HepG2 (cell line): ENCODE measurements at regions not wholly inside any gene's neighbourhood (a gene's known extent, or its start where the extent isn't known, plus 50 kb on each side); places are given as distances from the start of the nearest gene placed in this dataset.

ENCODE experiments used
- ATAC-seq: fragments of 200-7000 bp; cut with Tn5 transposase; 3 replicates; pipeline ENCODE4 v1.9.1; 2020; ENCODE audit warnings: mild to moderate bottlenecking, moderate library complexity
- BruUV-seq: library from RNA; stranded (reverse); fragments of 400-500 nt; replicated peaks from 2 replicates; lab custom pipeline; 2021; lab: Mats Ljungman, UMichigan
- CTCF ChIA-PET: fragments of 300-600 bp; formaldehyde crosslinking; extraction: SDS; loops from one replicate; lab custom pipeline; 2021; ENCODE audit warnings: low total read pairs, inconsistent platforms, low intra/inter-chr PET ratio; lab: Yijun Ruan, JAX
- POLR2A ChIA-PET: fragments of 350-600 bp; sonication (Branson Sonifier 250); formaldehyde crosslinking; loops from one replicate; lab custom pipeline; 2020; ENCODE audit warnings: antibody characterized with exemption, inconsistent platforms; lab: Yijun Ruan, JAX
- DNase-seq: peaks from one replicate; pipeline ENCODE4 v3.0.0-alpha.2; 2015; ENCODE audit warnings: low spot score
- FAIRE-seq: peaks from 3 replicates; lab custom pipeline; 2011; peaks lifted over from hg19 to GRCh38; lab: Jason Lieb, UNC
- H2AFZ ChIP-seq: one replicate; pipeline ENCODE4 v1.6.1; 2011; ENCODE audit warnings: low read length, inconsistent platforms
- H3K27ac ChIP-seq: fragments of 300-600 bp; 3 replicates; pipeline ENCODE4 v1.8.0; 2011; ENCODE audit warnings: mixed run types, mild to moderate bottlenecking, mixed read lengths, low read length, inconsistent platforms; ENCODE audit not compliant: insufficient read depth; ENCODE audit errors: extremely low read length
- H3K27me3 ChIP-seq, 2 experiments: fragments of 200-600 bp in 1 of 2; 2 replicates in 1 of 2; 3 replicates in 1 of 2; pipeline versions ENCODE4 v1.6.0 to v1.8.0; 2011; ENCODE audit warnings: low read length in 2 of 2, mild to moderate bottlenecking in 2 of 2, moderate library complexity in 2 of 2, inconsistent platforms in 1 of 2; ENCODE audit not compliant: insufficient read depth in 2 of 2, control insufficient read depth in 1 of 2
- H3K36me3 ChIP-seq, 2 experiments: fragments of 200-600 bp in 1 of 2; replicated peaks in 1 of 2; 2 replicates in 1 of 2; 3 replicates in 1 of 2; pipeline versions ENCODE4 v1.5.1 to v1.8.0; 2011; ENCODE audit warnings: low read length in 2 of 2, inconsistent platforms in 1 of 2; ENCODE audit not compliant: insufficient read depth in 2 of 2, control insufficient read depth in 1 of 2
- H3K4me1 ChIP-seq: 2 replicates; pipeline ENCODE4 v1.5.1; 2012; ENCODE audit warnings: low read length, inconsistent platforms; ENCODE audit not compliant: insufficient read depth
- H3K4me2 ChIP-seq: 2 replicates; pipeline ENCODE4 v1.6.0; 2011; ENCODE audit warnings: low read depth, low read length, inconsistent platforms
- H3K4me3 ChIP-seq, 3 experiments: fragments of 200-600 bp in 1 of 3; sonication (generic), shearing (Covaris generic) in 1 of 3; replicated peaks in 1 of 3; 2 replicates each; pipeline ENCODE4 v1.5.1; 2011 to 2016; ENCODE audit warnings: low read length in 3 of 3, inconsistent platforms in 2 of 3, low read depth in 2 of 3, mild to moderate bottlenecking in 2 of 3, control low read depth in 1 of 3, mixed read lengths in 1 of 3; ENCODE audit not compliant: insufficient read depth in 1 of 3
- H3K79me2 ChIP-seq: one replicate; pipeline ENCODE4 v1.6.1; 2011; ENCODE audit warnings: low read length, inconsistent platforms; ENCODE audit not compliant: insufficient read depth
- H3K9ac ChIP-seq: 2 replicates; pipeline ENCODE4 v1.6.0; 2011; ENCODE audit warnings: mild to moderate bottlenecking, low read depth, low read length, inconsistent platforms; ENCODE audit not compliant: insufficient read depth
- H3K9me3 ChIP-seq: 2 replicates; pipeline ENCODE4 v1.5.1; 2012; ENCODE audit warnings: mild to moderate bottlenecking, low read length
- H4K20me1 ChIP-seq: 2 replicates; pipeline ENCODE4 v1.6.0; 2011; ENCODE audit warnings: inconsistent platforms, mild to moderate bottlenecking, low read length, moderate library complexity; ENCODE audit not compliant: insufficient read depth
- HOXD1 ChIP-seq: sonication (generic); formaldehyde crosslinking; IDR thresholded peaks from 2 replicates; pipeline ENCODE4 v1.5.0; 2020; ENCODE audit warnings: missing genetic modification reagents
- KMT2A ChIP-seq: sonication (generic); formaldehyde crosslinking; IDR thresholded peaks from 2 replicates; pipeline ENCODE4 v1.4.0; 2020; ENCODE audit warnings: missing genetic modification reagents
- LCORL ChIP-seq, 2 experiments: fragments of 450-650 bp in 1 of 2; sonication (generic) in 1 of 2; formaldehyde crosslinking in 1 of 2; IDR thresholded peaks; 2 replicates each; pipeline versions ENCODE4 v1.5.0 to v1.6.1; 2017 to 2020; ENCODE audit warnings: antibody characterized with exemption in 1 of 2, missing genetic modification reagents in 1 of 2
- NPAS2 ChIP-seq: sonication (generic); formaldehyde crosslinking; IDR thresholded peaks from 2 replicates; pipeline ENCODE4 v1.8.0; 2022; ENCODE audit warnings: mild to moderate bottlenecking, missing genetic modification reagents, borderline replicate concordance
- SMC3 ChIP-seq: IDR thresholded peaks from 2 replicates; pipeline ENCODE4 v1.6.1; 2011; ENCODE audit warnings: low read length, improper control_type of control experiment
- TBP ChIP-seq: sonication (generic); formaldehyde crosslinking; IDR thresholded peaks from 2 replicates; pipeline ENCODE4 v1.5.0; 2020; ENCODE audit warnings: missing genetic modification reagents
- WGBS: methylation state at CpG from one replicate; pipeline ENCODE4 v1.1.6; 2017; ENCODE audit warnings: low lambda C conversion rate; 5-methylcytosine and 5-hydroxymethylcytosine counted together
- in situ Hi-C: cut with HindIII; loops from 2 replicates; pipeline ENCODE4 v1.10.0; 2017; ENCODE audit warnings: low pct_unique_long_range_greater_than_20kb; ENCODE audit not compliant: extremely low pct_ligation_motif_present
- intact Hi-C: fragments of 100-400 bp; cut with micrococcal nuclease; formaldehyde crosslinking; loops from one replicate; pipeline ENCODE4 v1.10.0; 2022; ENCODE audit not compliant: unreplicated experiment
- TF ChIP-seq, protein P1 (sequence below): sonication (generic); formaldehyde crosslinking; IDR thresholded peaks from 2 replicates; pipeline ENCODE4 v1.8.0; 2022; ENCODE audit warnings: missing genetic modification reagents, mild to moderate bottlenecking, borderline replicate concordance
- TF ChIP-seq, protein P2 (sequence below): sonication (generic); formaldehyde crosslinking; IDR thresholded peaks from 2 replicates; pipeline ENCODE4 v1.5.0; 2020; ENCODE audit warnings: missing genetic modification reagents, mild to moderate bottlenecking, borderline replicate concordance
- TF ChIP-seq, protein P3 (sequence below): sonication (generic); formaldehyde crosslinking; IDR thresholded peaks from 2 replicates; pipeline ENCODE4 v1.5.1; 2020; ENCODE audit warnings: missing genetic modification reagents, mild to moderate bottlenecking, borderline replicate concordance
- TF ChIP-seq, protein P4 (sequence below): IDR thresholded peaks from 2 replicates; pipeline ENCODE4 v1.6.1; 2016; ENCODE audit warnings: low read depth, control low read depth

DNA sequence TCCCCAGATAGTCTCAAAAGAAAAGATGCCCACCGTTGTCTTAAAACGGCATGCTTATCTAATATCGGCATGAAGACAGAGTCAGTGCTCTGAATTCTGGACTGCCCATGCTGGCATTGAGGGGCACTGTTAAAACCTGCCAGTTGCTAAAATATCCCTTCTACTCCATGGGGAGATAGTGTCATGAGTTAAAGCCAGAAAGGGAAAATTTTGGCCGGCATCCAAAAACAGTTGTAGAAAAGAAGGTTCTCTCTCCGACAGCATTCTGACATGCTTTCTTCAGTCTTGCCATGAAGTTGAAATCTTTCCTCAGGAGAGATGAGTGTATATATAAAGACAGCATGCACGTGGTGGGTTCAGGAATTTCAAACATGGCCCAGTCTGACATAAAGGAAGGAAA is 401.3 kb upstream of the PIK3C3 start:
- Histone ChIP-seq H3K4me1 (no peaks in the 10 kb centered on the region), H3K79me2 (no peaks in the 10 kb centered on the region), H3K4me3 (no peak overlapping the region), H2AFZ (no peak overlapping the region), H3K27ac (no peak overlapping the region), H4K20me1 (no peaks in the 10 kb centered on the region), H3K27me3 (no peaks in the 10 kb centered on the region), H3K4me2 (no peak overlapping the region), H3K9me3 (no peaks in the 10 kb centered on the region), H3K9ac (no peak overlapping the region), H3K36me3 (no peaks in the 10 kb centered on the region)
- TF ChIP-seq, protein P1, sequence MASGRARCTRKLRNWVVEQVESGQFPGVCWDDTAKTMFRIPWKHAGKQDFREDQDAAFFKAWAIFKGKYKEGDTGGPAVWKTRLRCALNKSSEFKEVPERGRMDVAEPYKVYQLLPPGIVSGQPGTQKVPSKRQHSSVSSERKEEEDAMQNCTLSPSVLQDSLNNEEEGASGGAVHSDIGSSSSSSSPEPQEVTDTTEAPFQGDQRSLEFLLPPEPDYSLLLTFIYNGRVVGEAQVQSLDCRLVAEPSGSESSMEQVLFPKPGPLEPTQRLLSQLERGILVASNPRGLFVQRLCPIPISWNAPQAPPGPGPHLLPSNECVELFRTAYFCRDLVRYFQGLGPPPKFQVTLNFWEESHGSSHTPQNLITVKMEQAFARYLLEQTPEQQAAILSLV = no peak
- TF ChIP-seq, protein P2, sequence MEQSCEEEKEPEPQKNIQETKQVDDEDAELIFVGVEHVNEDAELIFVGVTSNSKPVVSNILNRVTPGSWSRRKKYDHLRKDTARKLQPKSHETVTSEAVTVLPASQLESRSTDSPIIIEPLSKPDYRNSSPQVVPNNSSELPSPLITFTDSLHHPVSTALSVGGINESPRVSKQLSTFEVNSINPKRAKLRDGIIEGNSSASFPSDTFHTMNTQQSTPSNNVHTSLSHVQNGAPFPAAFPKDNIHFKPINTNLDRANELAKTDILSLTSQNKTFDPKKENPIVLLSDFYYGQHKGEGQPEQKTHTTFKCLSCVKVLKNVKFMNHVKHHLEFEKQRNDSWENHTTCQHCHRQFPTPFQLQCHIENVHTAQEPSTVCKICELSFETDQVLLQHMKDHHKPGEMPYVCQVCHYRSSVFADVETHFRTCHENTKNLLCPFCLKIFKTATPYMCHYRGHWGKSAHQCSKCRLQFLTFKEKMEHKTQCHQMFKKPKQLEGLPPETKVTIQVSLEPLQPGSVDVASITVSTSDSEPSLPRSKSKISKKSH (CRISPR knock-in tag) = no peak
- TF ChIP-seq LCORL (IDR thresholded peaks at IDR 0.05) = no peak
- TF ChIP-seq LCORL (CRISPR knock-in tag; IDR thresholded peaks at IDR 0.05) = no peak
- TF ChIP-seq, protein P3, sequence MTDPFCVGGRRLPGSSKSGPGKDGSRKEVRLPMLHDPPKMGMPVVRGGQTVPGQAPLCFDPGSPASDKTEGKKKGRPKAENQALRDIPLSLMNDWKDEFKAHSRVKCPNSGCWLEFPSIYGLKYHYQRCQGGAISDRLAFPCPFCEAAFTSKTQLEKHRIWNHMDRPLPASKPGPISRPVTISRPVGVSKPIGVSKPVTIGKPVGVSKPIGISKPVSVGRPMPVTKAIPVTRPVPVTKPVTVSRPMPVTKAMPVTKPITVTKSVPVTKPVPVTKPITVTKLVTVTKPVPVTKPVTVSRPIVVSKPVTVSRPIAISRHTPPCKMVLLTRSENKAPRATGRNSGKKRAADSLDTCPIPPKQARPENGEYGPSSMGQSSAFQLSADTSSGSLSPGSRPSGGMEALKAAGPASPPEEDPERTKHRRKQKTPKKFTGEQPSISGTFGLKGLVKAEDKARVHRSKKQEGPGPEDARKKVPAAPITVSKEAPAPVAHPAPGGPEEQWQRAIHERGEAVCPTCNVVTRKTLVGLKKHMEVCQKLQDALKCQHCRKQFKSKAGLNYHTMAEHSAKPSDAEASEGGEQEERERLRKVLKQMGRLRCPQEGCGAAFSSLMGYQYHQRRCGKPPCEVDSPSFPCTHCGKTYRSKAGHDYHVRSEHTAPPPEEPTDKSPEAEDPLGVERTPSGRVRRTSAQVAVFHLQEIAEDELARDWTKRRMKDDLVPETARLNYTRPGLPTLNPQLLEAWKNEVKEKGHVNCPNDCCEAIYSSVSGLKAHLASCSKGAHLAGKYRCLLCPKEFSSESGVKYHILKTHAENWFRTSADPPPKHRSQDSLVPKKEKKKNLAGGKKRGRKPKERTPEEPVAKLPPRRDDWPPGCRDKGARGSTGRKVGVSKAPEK (CRISPR knock-in tag) = no peak
- TF ChIP-seq SMC3 = no peak
- TF ChIP-seq HOXD1 (CRISPR knock-in tag) = no peak
- TF ChIP-seq, protein P4, sequence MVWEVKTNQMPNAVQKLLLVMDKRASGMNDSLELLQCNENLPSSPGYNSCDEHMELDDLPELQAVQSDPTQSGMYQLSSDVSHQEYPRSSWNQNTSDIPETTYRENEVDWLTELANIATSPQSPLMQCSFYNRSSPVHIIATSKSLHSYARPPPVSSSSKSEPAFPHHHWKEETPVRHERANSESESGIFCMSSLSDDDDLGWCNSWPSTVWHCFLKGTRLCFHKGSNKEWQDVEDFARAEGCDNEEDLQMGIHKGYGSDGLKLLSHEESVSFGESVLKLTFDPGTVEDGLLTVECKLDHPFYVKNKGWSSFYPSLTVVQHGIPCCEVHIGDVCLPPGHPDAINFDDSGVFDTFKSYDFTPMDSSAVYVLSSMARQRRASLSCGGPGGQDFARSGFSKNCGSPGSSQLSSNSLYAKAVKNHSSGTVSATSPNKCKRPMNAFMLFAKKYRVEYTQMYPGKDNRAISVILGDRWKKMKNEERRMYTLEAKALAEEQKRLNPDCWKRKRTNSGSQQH (CRISPR knock-in tag) = no peak
- no peak for TF ChIP-seq KMT2A (CRISPR knock-in tag)
- TF ChIP-seq NPAS2 (CRISPR knock-in tag) = no peak
- TF ChIP-seq TBP (CRISPR knock-in tag) = no peak
- ChIA-PET POLR2A (no interaction called here), CTCF (no interaction called here)
- in situ Hi-C loops = no loop called here
- DNase-seq = no peak
- no peak for FAIRE-seq
- no peak for ATAC-seq
- WGBS = 25% methylated on average over 6 of the region's 6 CpGs
- intact Hi-C loops = no loop called here
- BruUV-seq = no TSS peak
